ENCODE measurements at regions not wholly inside any gene's neighbourhood (a gene's known extent, or its start where the extent isn't known, plus 50 kb on each side); places are given as distances from the start of the nearest gene placed in this dataset.

DNA sequence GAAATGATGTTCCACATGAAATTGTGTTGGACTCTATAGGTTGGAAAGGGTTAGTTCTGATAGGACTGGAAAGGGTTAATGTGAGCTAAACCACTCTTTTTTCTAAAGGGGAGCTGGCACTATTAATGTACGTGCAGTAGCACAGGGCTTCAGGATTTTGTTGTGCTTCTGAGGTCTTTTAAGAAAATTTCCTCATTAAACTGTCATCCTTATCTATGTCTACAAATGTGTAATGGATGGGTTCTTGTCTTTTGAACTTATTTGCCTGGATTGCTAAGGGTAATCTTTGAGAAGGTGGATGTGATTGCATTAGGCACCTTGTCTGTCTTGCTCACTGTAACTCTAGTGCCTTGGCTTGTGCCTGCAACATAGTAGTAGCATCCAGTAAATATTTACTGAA is 106.0 kb upstream of the SLC4A4 start:
- no peak for TF ChIP-seq TSHZ2 (CRISPR knock-in tag; IDR thresholded peaks at IDR 0.05)
- TF ChIP-seq GLIS3 (CRISPR knock-in tag; IDR thresholded peaks at IDR 0.05): no peak
- no peak for TF ChIP-seq ZNF70 (CRISPR knock-in tag; IDR thresholded peaks at IDR 0.05)
- TF ChIP-seq ZFP3 (CRISPR knock-in tag; IDR thresholded peaks at IDR 0.05): no peak
- TF ChIP-seq TOX (CRISPR knock-in tag; IDR thresholded peaks at IDR 0.05; ENCODE audit: borderline replicate concordance): no peak

All from SK-N-SH treated with all-trans-retinoic acid at 6 μM for 48 hours (cell line).